Loucy (cell line): ENCODE measurements at regions not wholly inside any gene's neighbourhood (a gene's known extent, or its start where the extent isn't known, plus 50 kb on each side); places are given as distances from the start of the nearest gene placed in this dataset.

ENCODE experiments used
- H2AFZ ChIP-seq: fragments of 200-600 bp; sonication (generic); 2 replicates; pipeline ENCODE4 v1.6.0; 2016; ENCODE audit warnings: antibody characterized with exemption, mild to moderate bottlenecking, low read length, moderate library complexity
- H3F3A ChIP-seq: fragments of 200-600 bp; 2 replicates; pipeline ENCODE4 v1.6.0; 2016; ENCODE audit warnings: antibody characterized with exemption, low read depth, mild to moderate bottlenecking
- H3K27me3 ChIP-seq: fragments of 200-600 bp; sonication (generic); 2 replicates; pipeline ENCODE4 v1.6.1; 2014; ENCODE audit warnings: low read length, mild to moderate bottlenecking; ENCODE audit not compliant: insufficient read depth, poor library complexity, severe bottlenecking
- H3K36me3 ChIP-seq: fragments of 200-600 bp; sonication (generic); 2 replicates; pipeline ENCODE4 v1.6.1; 2016; ENCODE audit warnings: low read length; ENCODE audit not compliant: insufficient read depth
- H3K4me1 ChIP-seq: fragments of 200-600 bp; sonication (generic); 2 replicates; pipeline ENCODE4 v1.5.1; 2014; ENCODE audit warnings: low read length, mild to moderate bottlenecking; ENCODE audit not compliant: insufficient read depth, poor library complexity, severe bottlenecking
- H3K4me2 ChIP-seq: fragments of 200-600 bp; sonication (generic); 2 replicates; pipeline ENCODE4 v1.6.0; 2014; ENCODE audit warnings: antibody characterized with exemption, low read length, low read depth, mild to moderate bottlenecking; ENCODE audit not compliant: poor library complexity, severe bottlenecking
- H3K4me3 ChIP-seq: fragments of 200-600 bp; sonication (generic); 2 replicates; pipeline ENCODE4 v1.5.1; 2014; ENCODE audit warnings: low read length, mild to moderate bottlenecking, mixed read lengths; ENCODE audit not compliant: poor library complexity, severe bottlenecking
- H3K79me2 ChIP-seq: fragments of 200-600 bp; sonication (generic); 2 replicates; pipeline ENCODE4 v1.6.1; 2014; ENCODE audit warnings: low read length; ENCODE audit not compliant: insufficient read depth
- H3K9ac ChIP-seq: fragments of 200-600 bp; sonication (generic); 2 replicates; pipeline ENCODE4 v1.6.0; 2014; ENCODE audit warnings: mild to moderate bottlenecking, low read depth, low read length, moderate library complexity; ENCODE audit not compliant: poor library complexity, severe bottlenecking
- H3K9me2 ChIP-seq: fragments of 200-600 bp; sonication (generic); replicated peaks from 2 replicates; pipeline ENCODE4 v1.6.1; 2016; ENCODE audit warnings: low read depth, low read length, mixed read lengths
- H3K9me3 ChIP-seq: fragments of 200-600 bp; sonication (generic); 2 replicates; pipeline ENCODE4 v1.6.1; 2014; ENCODE audit warnings: mild to moderate bottlenecking, antibody characterized with exemption, low read length, low read depth; ENCODE audit not compliant: insufficient read depth
- H4K20me1 ChIP-seq: fragments of 200-600 bp; sonication (generic); 2 replicates; pipeline ENCODE4 v1.6.0; 2014; ENCODE audit warnings: antibody characterized with exemption, low read length, mild to moderate bottlenecking; ENCODE audit not compliant: insufficient read depth, poor library complexity, severe bottlenecking
- EZH2phosphoT487 ChIP-seq: fragments of 200-600 bp; IDR thresholded peaks from 2 replicates; pipeline ENCODE4 v1.6.1; 2018; ENCODE audit warnings: antibody characterized with exemption, mild to moderate bottlenecking, moderate library complexity, borderline replicate concordance
- TF ChIP-seq, protein P1 (sequence below): fragments of 200-600 bp; sonication (generic); conservative IDR thresholded peaks from 2 replicates; pipeline ENCODE4 v1.5.1; 2014; ENCODE audit warnings: mild to moderate bottlenecking, antibody characterized with exemption, low read length

DNA sequence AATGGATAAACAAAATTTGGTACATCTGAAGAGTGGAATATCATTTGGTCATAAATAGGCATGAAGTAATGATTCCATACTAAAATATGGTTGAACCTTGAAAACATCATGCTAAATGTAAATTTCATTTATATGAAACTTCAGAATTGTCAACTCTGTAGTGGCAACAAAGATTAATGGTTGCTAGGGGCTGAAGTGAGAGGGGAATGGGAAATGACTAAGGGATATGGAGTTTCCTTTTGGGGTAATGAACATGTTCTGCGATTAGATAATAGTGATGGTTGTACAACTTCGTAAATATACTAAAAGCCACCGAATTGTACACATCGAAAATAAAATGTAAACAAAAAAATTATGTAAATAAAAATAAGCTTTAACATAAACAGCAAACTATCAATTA lies 384.1 kb upstream of the STEAP1 start:
- Histone ChIP-seq H3K4me3 (no peak overlapping the region), H3K9me3 (no peaks in the 10 kb centered on the region), H3K4me1 (no peaks in the 10 kb centered on the region), H3K9me2 (no peaks in the 10 kb centered on the region), H3K9ac (no peak overlapping the region), H3F3A (no peaks in the 10 kb centered on the region), H3K4me2 (no peak overlapping the region), H4K20me1 (no peaks in the 10 kb centered on the region), H3K79me2 (no peaks in the 10 kb centered on the region), H3K36me3 (no peaks in the 10 kb centered on the region), H3K27me3 (no peaks in the 10 kb centered on the region), H2AFZ (no peak overlapping the region)
- TF ChIP-seq, protein P1, sequence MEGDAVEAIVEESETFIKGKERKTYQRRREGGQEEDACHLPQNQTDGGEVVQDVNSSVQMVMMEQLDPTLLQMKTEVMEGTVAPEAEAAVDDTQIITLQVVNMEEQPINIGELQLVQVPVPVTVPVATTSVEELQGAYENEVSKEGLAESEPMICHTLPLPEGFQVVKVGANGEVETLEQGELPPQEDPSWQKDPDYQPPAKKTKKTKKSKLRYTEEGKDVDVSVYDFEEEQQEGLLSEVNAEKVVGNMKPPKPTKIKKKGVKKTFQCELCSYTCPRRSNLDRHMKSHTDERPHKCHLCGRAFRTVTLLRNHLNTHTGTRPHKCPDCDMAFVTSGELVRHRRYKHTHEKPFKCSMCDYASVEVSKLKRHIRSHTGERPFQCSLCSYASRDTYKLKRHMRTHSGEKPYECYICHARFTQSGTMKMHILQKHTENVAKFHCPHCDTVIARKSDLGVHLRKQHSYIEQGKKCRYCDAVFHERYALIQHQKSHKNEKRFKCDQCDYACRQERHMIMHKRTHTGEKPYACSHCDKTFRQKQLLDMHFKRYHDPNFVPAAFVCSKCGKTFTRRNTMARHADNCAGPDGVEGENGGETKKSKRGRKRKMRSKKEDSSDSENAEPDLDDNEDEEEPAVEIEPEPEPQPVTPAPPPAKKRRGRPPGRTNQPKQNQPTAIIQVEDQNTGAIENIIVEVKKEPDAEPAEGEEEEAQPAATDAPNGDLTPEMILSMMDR, result no peak
- TF ChIP-seq EZH2phosphoT487, result no peak

GRCh38 chr7:89771003-89771636 lies 383.1 kb upstream of the STEAP1 start:
- TF ChIP-seq, protein P1, result no peak
- no peak for TF ChIP-seq EZH2phosphoT487
- H2AFZ ChIP-seq, result no peak overlapping the region

DNA sequence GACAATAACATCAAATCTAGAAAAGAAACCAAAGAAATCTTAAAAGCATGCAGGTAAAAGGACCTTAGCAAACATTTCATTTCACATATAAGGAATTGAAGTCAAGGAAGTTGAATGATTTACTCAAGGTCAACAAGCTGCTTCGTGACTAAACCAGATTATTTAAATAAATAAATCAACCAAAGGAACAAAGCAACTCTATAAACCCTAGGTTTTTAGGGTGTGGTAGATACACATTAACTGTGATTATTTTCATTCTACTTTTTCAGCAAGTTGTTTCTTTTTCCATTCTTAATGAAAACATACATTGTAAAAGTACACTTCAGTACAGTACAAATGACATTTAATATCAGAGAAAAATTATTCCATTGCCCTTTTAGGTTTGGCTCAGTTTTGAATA lies 382.0 kb upstream of the STEAP1 start:
- Histone ChIP-seq H3K4me1 (no peaks in the 10 kb centered on the region), H3K36me3 (no peaks in the 10 kb centered on the region), H3K79me2 (no peaks in the 10 kb centered on the region), H3K27me3 (no peaks in the 10 kb centered on the region), H3K4me2 (no peak overlapping the region), H2AFZ (no peak overlapping the region), H4K20me1 (no peaks in the 10 kb centered on the region), H3F3A (no peaks in the 10 kb centered on the region), H3K9ac (no peak overlapping the region), H3K4me3 (no peak overlapping the region), H3K9me3 (no peaks in the 10 kb centered on the region), H3K9me2 (no peaks in the 10 kb centered on the region)
- no peak for TF ChIP-seq EZH2phosphoT487
- TF ChIP-seq, protein P1, result no peak

More at GRCh38 chr7:89771003-89771636, 383.1 kb upstream of the STEAP1 start:
- Histone ChIP-seq H3K4me2 (no peak overlapping the region), H3K9me3 (no peaks in the 10 kb centered on the region), H3K9me2 (no peaks in the 10 kb centered on the region), H3K4me1 (no peaks in the 10 kb centered on the region), H3K4me3 (no peak overlapping the region), H3F3A (no peaks in the 10 kb centered on the region), H4K20me1 (no peaks in the 10 kb centered on the region), H3K9ac (no peak overlapping the region), H3K27me3 (no peaks in the 10 kb centered on the region), H3K79me2 (no peaks in the 10 kb centered on the region), H3K36me3 (no peaks in the 10 kb centered on the region)
